GM11168 (cell line): ENCODE measurements at regions not wholly inside any gene's neighbourhood (a gene's known extent, or its start where the extent isn't known, plus 50 kb on each side); places are given as distances from the start of the nearest gene placed in this dataset.

Experiments
- in situ Hi-C: fragments of 300-500 bp; cut with MboI; formaldehyde crosslinking; loops from one replicate; pipeline ENCODE4 v1.12.0; 2022; ENCODE audit warnings: low sequenced_read_pairs; ENCODE audit not compliant: unreplicated experiment

DNA sequence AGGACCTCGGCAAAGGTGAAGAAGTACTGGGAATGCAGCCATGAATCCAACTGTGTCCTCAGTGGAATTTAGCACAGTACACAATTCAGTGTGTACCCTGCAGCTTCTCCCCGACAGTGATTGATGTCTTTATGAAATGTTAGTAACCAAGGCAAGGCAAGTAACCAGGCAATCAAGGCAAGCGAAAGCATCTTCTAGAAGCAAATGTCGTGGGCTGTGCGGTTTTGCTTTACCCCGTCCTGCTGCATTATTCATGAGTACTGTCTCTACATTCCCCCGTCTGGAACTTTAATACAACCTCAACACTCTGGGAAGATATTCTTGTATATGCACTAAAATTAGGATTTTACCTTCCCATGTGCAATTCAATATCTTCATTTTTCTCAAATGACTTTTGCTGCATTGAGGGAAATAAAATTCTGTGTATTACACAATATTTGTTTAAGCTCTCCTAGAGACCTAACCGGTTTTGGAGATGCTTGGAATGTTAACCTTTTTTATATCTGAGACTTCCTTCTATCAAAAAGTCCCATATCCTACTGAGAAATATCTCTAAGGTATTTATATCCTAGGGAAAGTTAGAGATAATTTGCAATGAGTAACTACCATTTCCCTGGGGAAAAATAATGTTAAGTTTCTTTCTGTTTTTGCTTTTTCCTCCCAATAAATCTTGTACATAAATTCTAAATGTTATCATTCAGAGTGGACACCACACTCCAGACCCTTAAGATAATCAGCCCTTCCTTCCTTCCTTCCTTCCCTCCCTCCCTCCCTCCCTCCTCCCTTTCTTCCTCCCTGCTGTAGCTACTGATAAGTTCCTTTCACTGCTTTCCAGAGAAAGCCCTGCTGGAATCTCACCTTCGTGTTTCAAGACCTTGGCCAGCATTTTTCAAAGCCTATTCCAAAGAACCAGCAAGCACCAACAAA, 51.9 kb upstream of the ADORA2B start:
- in situ Hi-C loops, result no loop called here

DNA sequence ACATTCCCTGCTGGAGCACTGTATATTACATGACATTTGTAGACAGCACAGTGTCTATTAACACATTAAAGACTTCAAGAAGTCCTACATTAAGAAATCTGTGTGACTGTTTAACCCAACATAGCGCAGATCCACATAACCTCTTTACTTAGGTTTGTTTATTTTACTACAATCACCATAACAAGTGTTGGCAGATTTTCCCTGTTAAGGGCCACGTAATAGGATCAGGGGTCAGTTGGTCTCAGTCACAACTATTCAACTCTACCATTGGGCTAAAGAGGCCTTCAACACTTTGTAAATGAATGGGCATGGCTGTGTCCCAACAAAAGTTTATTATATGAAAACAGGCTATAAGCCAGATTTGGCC, 51.3 kb upstream of the ADORA2B start:
- in situ Hi-C loops, result no loop called here

DNA sequence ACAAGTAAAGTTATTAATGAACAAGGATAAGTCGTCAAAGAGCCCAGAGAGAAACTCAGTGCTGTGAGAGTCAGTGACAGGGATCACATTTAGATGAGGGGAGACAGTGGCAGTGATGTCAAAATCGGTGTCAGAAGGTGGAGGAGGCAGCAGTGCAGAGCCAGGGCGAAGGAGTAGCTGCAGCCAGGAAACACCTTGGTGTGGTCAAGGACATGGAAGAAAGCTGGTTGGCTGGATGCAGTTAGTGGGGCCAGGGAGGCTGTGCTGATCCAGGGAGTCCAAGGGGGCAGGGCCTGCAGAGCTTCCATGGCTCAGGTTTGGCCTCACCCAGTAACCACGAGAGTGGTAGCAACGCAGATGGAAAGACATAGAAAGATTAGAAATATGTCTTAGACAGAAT, 50.7 kb upstream of the ADORA2B start:
- in situ Hi-C loops, result no loop called here

DNA sequence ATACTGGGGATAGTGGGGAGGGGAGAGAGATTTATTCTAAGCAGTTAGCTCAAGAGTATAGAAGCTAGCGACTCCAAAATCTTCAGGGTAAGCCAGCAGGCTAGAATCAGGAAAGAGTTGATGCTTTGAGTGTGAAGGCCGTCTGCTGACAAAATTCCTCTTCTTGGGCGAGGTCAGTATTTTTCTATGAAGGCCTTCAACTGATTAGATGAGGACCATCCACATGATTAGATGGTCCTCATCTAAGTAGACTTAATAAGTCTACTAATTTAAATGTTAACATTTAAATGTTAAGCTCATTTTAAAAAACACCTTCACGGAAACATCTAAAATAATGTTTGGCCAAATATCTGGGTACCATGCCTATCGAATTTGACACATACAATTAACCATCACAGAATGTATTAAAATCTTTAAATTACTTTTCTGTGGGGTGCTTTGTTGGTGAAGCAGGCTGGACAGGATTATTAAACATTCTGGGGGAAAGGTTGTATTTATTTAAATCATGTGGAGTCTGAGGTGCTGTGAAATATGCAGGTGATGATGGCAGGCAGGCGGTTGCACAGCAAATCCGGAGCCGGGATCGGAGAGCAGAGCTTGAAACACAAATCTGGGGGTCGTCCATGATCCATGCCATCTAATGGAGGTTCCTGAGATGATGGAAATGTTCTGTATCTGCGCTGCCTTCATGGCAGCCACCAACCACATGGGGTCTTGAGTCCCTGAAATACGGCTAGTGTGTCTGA, 49.8 kb upstream of the ADORA2B start:
- in situ Hi-C loops, result no loop called here
